ENCODE measurements at regions not wholly inside any gene's neighbourhood (a gene's known extent, or its start where the extent isn't known, plus 50 kb on each side); places are given as distances from the start of the nearest gene placed in this dataset.

DNA sequence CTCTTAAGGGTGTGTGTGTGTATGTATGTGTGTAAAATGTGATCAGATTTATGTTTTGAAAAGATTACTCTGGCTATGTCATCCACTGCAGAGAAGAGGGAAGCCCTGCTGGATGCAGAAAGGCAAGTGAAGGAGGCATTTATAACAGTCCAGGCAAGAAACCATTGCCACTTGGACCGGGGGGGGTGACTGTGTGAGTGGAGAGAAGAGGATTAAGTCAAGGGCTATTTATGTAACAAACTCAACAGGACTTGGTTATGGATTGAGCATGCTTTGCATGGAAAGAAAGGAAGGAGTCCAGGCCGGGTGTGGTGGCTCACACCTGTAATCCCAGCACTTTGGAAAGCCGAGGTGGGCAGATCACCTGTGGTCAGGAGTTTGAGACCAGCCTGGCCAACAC, 143.0 kb downstream of the URB2 start:
- TF ChIP-seq EP300 (IDR thresholded peaks at IDR 0.05; ENCODE audit: low read depth) (no peak), POLR2AphosphoS5 (IDR thresholded peaks at IDR 0.05) (no peak), POLR2A (IDR thresholded peaks at IDR 0.05) (no peak)
- TF ChIP-seq, protein P1, sequence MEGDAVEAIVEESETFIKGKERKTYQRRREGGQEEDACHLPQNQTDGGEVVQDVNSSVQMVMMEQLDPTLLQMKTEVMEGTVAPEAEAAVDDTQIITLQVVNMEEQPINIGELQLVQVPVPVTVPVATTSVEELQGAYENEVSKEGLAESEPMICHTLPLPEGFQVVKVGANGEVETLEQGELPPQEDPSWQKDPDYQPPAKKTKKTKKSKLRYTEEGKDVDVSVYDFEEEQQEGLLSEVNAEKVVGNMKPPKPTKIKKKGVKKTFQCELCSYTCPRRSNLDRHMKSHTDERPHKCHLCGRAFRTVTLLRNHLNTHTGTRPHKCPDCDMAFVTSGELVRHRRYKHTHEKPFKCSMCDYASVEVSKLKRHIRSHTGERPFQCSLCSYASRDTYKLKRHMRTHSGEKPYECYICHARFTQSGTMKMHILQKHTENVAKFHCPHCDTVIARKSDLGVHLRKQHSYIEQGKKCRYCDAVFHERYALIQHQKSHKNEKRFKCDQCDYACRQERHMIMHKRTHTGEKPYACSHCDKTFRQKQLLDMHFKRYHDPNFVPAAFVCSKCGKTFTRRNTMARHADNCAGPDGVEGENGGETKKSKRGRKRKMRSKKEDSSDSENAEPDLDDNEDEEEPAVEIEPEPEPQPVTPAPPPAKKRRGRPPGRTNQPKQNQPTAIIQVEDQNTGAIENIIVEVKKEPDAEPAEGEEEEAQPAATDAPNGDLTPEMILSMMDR (IDR thresholded peaks at IDR 0.05) = no peak
